B cell (primary cell): ENCODE measurements at regions not wholly inside any gene's neighbourhood (a gene's known extent, or its start where the extent isn't known, plus 50 kb on each side); places are given as distances from the start of the nearest gene placed in this dataset.

Experiments used
- ATAC-seq: fragments of 200-7000 bp; cut with Tn5 transposase; one replicate; pipeline ENCODE4 v1.10.0; 2021; ENCODE audit warnings: low read depth, mild to moderate bottlenecking, moderate number of reproducible peaks, moderate library complexity
- CTCF ChIA-PET: fragments of 350-600 bp; sonication (Branson Sonifier 250); formaldehyde crosslinking; loops from one replicate; lab custom pipeline; 2021; ENCODE audit warnings: antibody characterized with exemption, inconsistent platforms; lab: Charles Lee
- POLR2A ChIA-PET: fragments of 350-600 bp; sonication (Branson Sonifier 250); formaldehyde crosslinking; loops from one replicate; lab custom pipeline; 2021; ENCODE audit warnings: antibody characterized with exemption; lab: Charles Lee
- DNase-seq: peaks from one replicate; pipeline ENCODE4 v3.0.0; 2013
- H2AFZ ChIP-seq: 2 replicates; pipeline ENCODE4 v1.6.1; 2012; ENCODE audit warnings: mild to moderate bottlenecking, low read depth, low read length; ENCODE audit not compliant: insufficient read depth, poor library complexity, severe bottlenecking
- H3K27ac ChIP-seq, 2 donors: 1 replicate in 1 of 2; 2 replicates in 1 of 2; pipeline ENCODE4 v1.5.1; 2012 to 2013; ENCODE audit warnings: low read length in 2 of 2, mild to moderate bottlenecking in 2 of 2, moderate library complexity in 1 of 2
- H3K27me3 ChIP-seq, 4 experiments: fragments of 200-600 bp in 1 of 4; sonication (generic) in 1 of 4; replicated peaks in 1 of 4; 1 replicate in 2 of 4; 2 replicates in 2 of 4; pipeline versions ENCODE4 v1.6.1 to v1.7.0; 2013 to 2016; ENCODE audit warnings: low read length in 3 of 4, mild to moderate bottlenecking in 2 of 4, mixed read lengths in 1 of 4, moderate library complexity in 1 of 4; ENCODE audit not compliant: insufficient read depth in 4 of 4, control insufficient read depth in 3 of 4; ENCODE audit errors: control extremely low read depth in 1 of 4
- H3K36me3 ChIP-seq, 2 experiments: replicated peaks in 1 of 2; 1 replicate in 1 of 2; 2 replicates in 1 of 2; pipeline versions ENCODE4 v1.6.1 to v1.7.1; 2013; ENCODE audit warnings: low read length in 1 of 2; ENCODE audit not compliant: insufficient read depth in 2 of 2, control insufficient read depth in 1 of 2; ENCODE audit errors: control extremely low read depth in 1 of 2, extremely low read depth in 1 of 2
- H3K4me1 ChIP-seq, 2 donors: fragments of 200-600 bp in 1 of 2; sonication (generic) in 1 of 2; 1 replicate in 1 of 2; 2 replicates in 1 of 2; pipeline versions ENCODE4 v1.5.1 to v1.6.1; 2013 to 2017; ENCODE audit warnings: low read length in 2 of 2; ENCODE audit not compliant: control insufficient read depth in 2 of 2, insufficient read depth in 2 of 2
- H3K4me2 ChIP-seq: replicated peaks from 2 replicates; pipeline ENCODE3; 2012; ENCODE audit warnings: mild to moderate bottlenecking, low read depth, low read length; ENCODE audit not compliant: poor library complexity, severe bottlenecking
- H3K4me3 ChIP-seq, 5 experiments: fragments of 200-600 bp in 1 of 5; sonication (generic) in 1 of 5; 1 replicate in 3 of 5; 2 replicates in 2 of 5; pipeline versions ENCODE4 v1.5.1 to v1.7.0; 2011 to 2016; ENCODE audit warnings: low read length in 4 of 5, mild to moderate bottlenecking in 4 of 5, low read depth in 2 of 5, control low read depth in 1 of 5, moderate library complexity in 1 of 5; ENCODE audit not compliant: insufficient read depth in 1 of 5; ENCODE audit errors: control extremely low read depth in 1 of 5, extremely low read depth in 1 of 5
- H3K79me2 ChIP-seq: fragments of 200-600 bp; sonication (generic); one replicate; pipeline ENCODE4 v1.6.0; 2016; ENCODE audit warnings: low read length; ENCODE audit not compliant: control insufficient read depth, insufficient read depth
- H3K9ac ChIP-seq: fragments of 200-600 bp; sonication (generic); 2 replicates; pipeline ENCODE4 v1.6.1; 2017; ENCODE audit warnings: mild to moderate bottlenecking, low read length, moderate library complexity
- H3K9me3 ChIP-seq, 3 donors: one replicate each; pipeline versions ENCODE4 v1.6.1 to v1.7.1; 2013; ENCODE audit warnings: low read length in 2 of 3; ENCODE audit not compliant: control insufficient read depth in 2 of 3, insufficient read depth in 1 of 3; ENCODE audit errors: control extremely low read depth in 1 of 3
- H4K20me1 ChIP-seq: 2 replicates; pipeline ENCODE4 v1.6.0; 2012; ENCODE audit warnings: mild to moderate bottlenecking, low read length; ENCODE audit not compliant: insufficient read depth, control insufficient read depth, poor library complexity, severe bottlenecking
- H3K27ac Mint-ChIP-seq: one replicate; pipeline ENCODE4 v1.8.0; 2021; ENCODE audit warnings: mixed read lengths
- H3K27me3 Mint-ChIP-seq: one replicate; pipeline ENCODE4 v1.8.0; 2021; ENCODE audit warnings: mixed read lengths
- H3K4me1 Mint-ChIP-seq: one replicate; pipeline ENCODE4 v1.8.0; 2021; ENCODE audit warnings: mixed read lengths
- H3K4me3 Mint-ChIP-seq: one replicate; pipeline ENCODE4 v1.8.0; 2021; ENCODE audit warnings: mixed read lengths
- H3K9me3 Mint-ChIP-seq: one replicate; pipeline ENCODE4 v1.8.0; 2022; ENCODE audit warnings: mixed read lengths; ENCODE audit not compliant: insufficient read depth
- CTCF ChIP-seq: fragments of 200-600 bp; IDR thresholded peaks from one replicate; pipeline ENCODE4 v1.8.0; 2022; ENCODE audit warnings: antibody characterized with exemption, mild to moderate bottlenecking
- EZH2 ChIP-seq: IDR thresholded peaks from 2 replicates; pipeline ENCODE4 v1.6.1; 2012; ENCODE audit warnings: borderline replicate concordance, low read depth, mild to moderate bottlenecking, moderate library complexity, low read length; ENCODE audit not compliant: insufficient read depth, poor library complexity, severe bottlenecking
- WGBS: methylation state at CpG from one replicate; pipeline ENCODE4 v1.1.5; 2013; ENCODE audit warnings: missing lambda C conversion rate; ENCODE audit not compliant: insufficient coverage; 5-methylcytosine and 5-hydroxymethylcytosine counted together
- intact Hi-C: fragments of 100-400 bp; cut with micrococcal nuclease; formaldehyde crosslinking; loops from one replicate; pipeline ENCODE4 v1.10.0; 2022

- H3K27ac Mint-ChIP-seq: no peak overlapping the region
- no peaks in the 10 kb centered on the region for H3K27me3 ChIP-seq
- no peaks in the 10 kb centered on the region for H3K4me1 ChIP-seq
- TF ChIP-seq EZH2 (no peak), CTCF (no peak)
- ATAC-seq (no peak), DNase-seq (no peak)
- no peaks in the 10 kb centered on the region for H3K9me3 Mint-ChIP-seq
- H2AFZ ChIP-seq: no peak overlapping the region
- no peaks in the 10 kb centered on the region for H3K4me1 Mint-ChIP-seq
- no peaks in the 10 kb centered on the region for H3K27me3 Mint-ChIP-seq
- ChIA-PET CTCF (no interaction called here), POLR2A (no interaction called here)
- WGBS: 90% methylated on average over 1 of the region's 3 CpGs
- H3K27ac ChIP-seq: no peak overlapping the region
- no peaks in the 10 kb centered on the region for H3K36me3 ChIP-seq
- H3K9me3 ChIP-seq: peaks cover 0 to 22% (median 1%) of the 10 kb centered on the region in 3 donors
- H3K4me2 ChIP-seq: no peak overlapping the region
- intact Hi-C loops: no loop called here
- no peak overlapping the region for H3K4me3 ChIP-seq
- no peaks in the 10 kb centered on the region for H4K20me1 ChIP-seq
- no peak overlapping the region for H3K4me3 Mint-ChIP-seq
- H3K9ac ChIP-seq: no peak overlapping the region
- H3K79me2 ChIP-seq: no peaks in the 10 kb centered on the region
Measured at GRCh38 chr4:189850239-189850856, 90.3 kb upstream of the FRG1 start.

GRCh38 chr4:189858435-189858834 is 82.2 kb upstream of the FRG1 start:
- ChIA-PET CTCF (no interaction called here), POLR2A (no interaction called here)
- Mint-ChIP-seq H3K4me3 (no peak overlapping the region), H3K27ac (no peak overlapping the region), H3K4me1 (no peaks in the 10 kb centered on the region), H3K27me3 (no peaks in the 10 kb centered on the region), H3K9me3 (no peaks in the 10 kb centered on the region)
- H2AFZ ChIP-seq: no peak overlapping the region
- no peaks in the 10 kb centered on the region for H3K4me1 ChIP-seq
- intact Hi-C loops: no loop called here
- peaks cover 0 to 9% (median 0%) of the 10 kb centered on the region in 3 donors for H3K9me3 ChIP-seq
- DNase-seq (no peak), ATAC-seq (no peak)
- no peak overlapping the region for H3K4me3 ChIP-seq
- WGBS: 33% methylated on average over 3 of the region's 4 CpGs
- H3K27ac ChIP-seq: no peak overlapping the region
- H3K27me3 ChIP-seq: no peaks in the 10 kb centered on the region
- no peaks in the 10 kb centered on the region for H3K36me3 ChIP-seq
- H3K4me2 ChIP-seq: no peak overlapping the region
- H3K9ac ChIP-seq: no peak overlapping the region
- H4K20me1 ChIP-seq: no peaks in the 10 kb centered on the region
- TF ChIP-seq CTCF (no peak), EZH2 (no peak)
- H3K79me2 ChIP-seq: no peaks in the 10 kb centered on the region
